Breast epithelium (tissue), 3 donors: ENCODE measurements at regions not wholly inside any gene's neighbourhood (a gene's known extent, or its start where the extent isn't known, plus 50 kb on each side); places are given as distances from the start of the nearest gene placed in this dataset.

ENCODE experiments used
- CTCF ChIP-seq, 3 donors: fragments of 450-650 bp; IDR thresholded peaks; one replicate each; pipeline ENCODE4 v1.5.1; 2016 to 2017; ENCODE audit warnings: antibody characterized with exemption in 3 of 3, mild to moderate bottlenecking in 3 of 3, moderate library complexity in 3 of 3
- POLR2A ChIP-seq: fragments of 450-650 bp; IDR thresholded peaks from one replicate; pipeline ENCODE4 v1.6.1; 2016; ENCODE audit warnings: antibody characterized with exemption, mild to moderate bottlenecking, moderate library complexity
- POLR2AphosphoS5 ChIP-seq, 3 donors: sonication (generic); formaldehyde crosslinking; IDR thresholded peaks; one replicate each; pipeline ENCODE4 v1.6.1; 2017; ENCODE audit warnings: antibody characterized with exemption in 3 of 3

DNA sequence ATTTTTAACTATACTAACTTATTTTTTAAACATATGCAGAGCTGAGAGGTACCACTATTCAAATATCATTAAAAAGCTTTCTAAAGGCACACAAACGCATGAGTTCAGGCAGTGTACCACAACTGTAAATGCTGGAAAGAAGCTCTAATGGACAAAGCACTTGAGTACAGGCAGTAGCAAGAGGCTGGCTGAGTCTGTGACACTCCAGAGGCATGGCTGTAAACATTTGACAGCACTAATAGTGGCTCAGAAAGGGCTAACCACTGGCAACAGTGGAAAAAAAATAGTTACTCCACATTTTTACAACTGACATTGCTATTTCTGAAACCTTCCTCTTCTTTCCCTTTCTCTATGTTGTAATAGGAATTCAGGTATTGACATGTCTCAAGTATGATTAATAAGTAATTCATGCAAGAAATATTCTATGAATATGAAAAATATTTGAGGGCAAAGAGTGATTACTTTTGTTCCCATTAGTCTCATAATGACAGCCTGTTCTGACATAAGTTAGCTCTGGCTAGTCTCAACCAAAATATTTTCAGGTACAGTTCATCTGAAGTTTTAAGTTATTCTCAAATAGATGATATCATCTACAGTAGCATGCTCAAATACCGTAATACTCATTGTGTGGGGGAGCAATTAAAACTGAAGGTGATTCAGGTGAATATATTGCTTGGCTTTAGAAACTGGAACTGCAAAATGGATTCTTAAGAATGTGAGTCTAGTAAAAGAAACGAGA is 324.0 kb upstream of the POT1 start:
- no peak for TF ChIP-seq POLR2A
- no peak for TF ChIP-seq CTCF (IDR thresholded peaks at IDR 0.05)
- TF ChIP-seq POLR2AphosphoS5 (IDR thresholded peaks at IDR 0.05), result no peak
